ENCODE measurements at regions not wholly inside any gene's neighbourhood (a gene's known extent, or its start where the extent isn't known, plus 50 kb on each side); places are given as distances from the start of the nearest gene placed in this dataset.

DNA sequence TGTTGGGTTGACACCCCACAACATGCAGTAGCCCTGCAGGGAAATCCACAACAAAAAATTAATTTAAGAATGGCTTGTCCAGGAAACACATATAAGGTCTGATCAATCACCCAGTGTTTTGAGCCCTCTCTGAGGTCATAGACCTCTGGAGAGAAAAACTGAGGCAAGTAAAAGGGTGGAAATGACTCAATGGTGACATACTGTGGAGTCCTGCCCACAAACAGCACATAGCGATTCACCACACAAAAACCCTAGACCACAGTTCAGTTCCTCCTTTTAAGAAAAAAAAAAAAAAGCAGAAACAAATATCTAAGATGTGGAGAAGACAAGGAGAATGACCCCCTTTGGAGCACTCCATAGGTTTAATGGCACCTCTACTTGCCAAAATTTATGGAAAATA is 2691.0 kb downstream of the PCDH7 start:
- no peak for TF ChIP-seq EZH2 (IDR thresholded peaks at IDR 0.05; ENCODE audit: low read length, missing control alignments)
- TF ChIP-seq, protein P1, sequence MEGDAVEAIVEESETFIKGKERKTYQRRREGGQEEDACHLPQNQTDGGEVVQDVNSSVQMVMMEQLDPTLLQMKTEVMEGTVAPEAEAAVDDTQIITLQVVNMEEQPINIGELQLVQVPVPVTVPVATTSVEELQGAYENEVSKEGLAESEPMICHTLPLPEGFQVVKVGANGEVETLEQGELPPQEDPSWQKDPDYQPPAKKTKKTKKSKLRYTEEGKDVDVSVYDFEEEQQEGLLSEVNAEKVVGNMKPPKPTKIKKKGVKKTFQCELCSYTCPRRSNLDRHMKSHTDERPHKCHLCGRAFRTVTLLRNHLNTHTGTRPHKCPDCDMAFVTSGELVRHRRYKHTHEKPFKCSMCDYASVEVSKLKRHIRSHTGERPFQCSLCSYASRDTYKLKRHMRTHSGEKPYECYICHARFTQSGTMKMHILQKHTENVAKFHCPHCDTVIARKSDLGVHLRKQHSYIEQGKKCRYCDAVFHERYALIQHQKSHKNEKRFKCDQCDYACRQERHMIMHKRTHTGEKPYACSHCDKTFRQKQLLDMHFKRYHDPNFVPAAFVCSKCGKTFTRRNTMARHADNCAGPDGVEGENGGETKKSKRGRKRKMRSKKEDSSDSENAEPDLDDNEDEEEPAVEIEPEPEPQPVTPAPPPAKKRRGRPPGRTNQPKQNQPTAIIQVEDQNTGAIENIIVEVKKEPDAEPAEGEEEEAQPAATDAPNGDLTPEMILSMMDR (conservative IDR thresholded peaks at IDR 0.05 in 1 of 2, IDR thresholded peaks at IDR 0.05 in 1 of 2; ENCODE audit: low read depth in 1 of 2, low read length in 2 of 2): no peak

Measured in fibroblast of lung (primary cell).